ENCODE measurements at regions not wholly inside any gene's neighbourhood (a gene's known extent, or its start where the extent isn't known, plus 50 kb on each side); places are given as distances from the start of the nearest gene placed in this dataset.
A peak's percentile ranks its signal among the peaks of the same experiment; 100 is the strongest.

- DNase-seq = no peak
These were observed 61.7 kb upstream of the PIAS1 start for GRCh38 chr15:67992411-67992810.

- no peak for DNase-seq
These were observed 61.3 kb upstream of the PIAS1 start for GRCh38 chr15:67992834-67993233.

GRCh38 chr15:67997996-67998395 is 56.1 kb upstream of the PIAS1 start:
- DNase-seq = peak; percentile 13

GRCh38 chr15:67998599-67999133 is 55.4 kb upstream of the PIAS1 start:
- DNase-seq = peak; percentile 5

GRCh38 chr15:67999320-68000100 is 54.6 kb upstream of the PIAS1 start:
- DNase-seq = no peak

- peak; percentile 2 for DNase-seq
These were observed 53.4 kb upstream of the PIAS1 start for GRCh38 chr15:68000754-68001153.

GRCh38 chr15:68001811-68002210 is 52.3 kb upstream of the PIAS1 start:
- DNase-seq = no peak

GRCh38 chr15:68003297-68003696 is 50.8 kb upstream of the PIAS1 start:
- no peak for DNase-seq

All from islet precursor cell (in vitro differentiated cells).